ENCODE measurements at regions not wholly inside any gene's neighbourhood (a gene's known extent, or its start where the extent isn't known, plus 50 kb on each side); places are given as distances from the start of the nearest gene placed in this dataset.

DNA sequence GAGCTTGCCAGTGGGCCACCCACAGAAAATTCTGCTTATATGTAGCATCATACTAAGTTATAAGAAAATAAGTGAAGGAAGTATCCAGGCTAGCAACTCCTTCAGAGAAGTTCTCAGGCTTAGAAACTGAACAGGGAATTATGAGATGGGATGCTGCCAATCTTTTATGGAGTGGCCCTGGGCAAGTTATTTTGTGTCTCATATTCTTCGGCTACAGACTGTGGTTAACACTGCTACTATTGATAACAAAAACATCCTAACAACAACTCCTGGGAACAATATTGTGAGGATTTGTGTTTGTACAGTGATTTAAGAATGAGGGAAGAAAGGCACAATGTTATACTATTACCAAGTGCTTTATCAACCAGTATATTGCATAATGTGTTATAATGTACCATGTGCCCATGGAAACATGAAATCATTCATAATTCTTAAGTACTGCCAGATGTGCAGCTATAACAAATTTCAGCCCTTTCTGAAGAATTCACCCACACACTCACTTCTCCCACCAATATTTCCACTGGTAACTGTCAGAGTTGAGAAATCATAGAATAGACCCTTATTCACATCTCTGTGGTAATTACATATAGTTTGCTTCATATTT, 113.3 kb upstream of the SOX5 start:
- 25% methylated on average over 1 of the region's 1 CpG for WGBS (ENCODE audit: insufficient coverage, low coverage, missing lambda C conversion rate)
- Histone ChIP-seq H3K79me2 (ENCODE audit: control insufficient read depth, insufficient read depth, low read length) (no peaks in the 10 kb centered on the region), H3K36me3 (ENCODE audit: control insufficient read depth, insufficient read depth, low read length) (no peaks in the 10 kb centered on the region), H3K4me1 (replicated peaks in 1 of 2; ENCODE audit: control insufficient read depth in 2 of 2, insufficient read depth in 2 of 2, low read length in 2 of 2) (no peaks in the 10 kb centered on the region), H2AFZ (ENCODE audit: low read depth, low read length) (no peak overlapping the region), H3K9me1 (ENCODE audit: control insufficient read depth, insufficient read depth, low read length) (no peaks in the 10 kb centered on the region), H3K9ac (ENCODE audit: insufficient read depth in 1 of 2, low read depth in 2 of 2, low read length in 2 of 2) (no peak overlapping the region), H3K27me3 (ENCODE audit: control insufficient read depth in 2 of 2, insufficient read depth in 2 of 2, low read length in 2 of 2) (no peaks in the 10 kb centered on the region), H3K4me2 (ENCODE audit: insufficient read depth, low read length) (no peak overlapping the region), H3K27ac (ENCODE audit: extremely low read depth, low read depth, low read length) (no peak overlapping the region), H4K20me1 (replicated peaks; ENCODE audit: control insufficient read depth, insufficient read depth, low read length) (no peaks in the 10 kb centered on the region), H3K4me3 (no peak overlapping the region), H3K9me3 (replicated peaks; ENCODE audit: control insufficient read depth, insufficient read depth, low read depth, low read length) (no peaks in the 10 kb centered on the region)
- in situ Hi-C loops (cut with MboI) (no loop called here), intact Hi-C loops (cut with micrococcal nuclease) (no loop called here)
- no peak for ATAC-seq
- no peak for TF ChIP-seq SAFB2 (IDR thresholded peaks at IDR 0.05; ENCODE audit: borderline replicate concordance, low read depth, low read length, severe bottlenecking)
- TF ChIP-seq BMI1 (IDR thresholded peaks at IDR 0.05; ENCODE audit: low read length): no peak
- TF ChIP-seq, protein P1, sequence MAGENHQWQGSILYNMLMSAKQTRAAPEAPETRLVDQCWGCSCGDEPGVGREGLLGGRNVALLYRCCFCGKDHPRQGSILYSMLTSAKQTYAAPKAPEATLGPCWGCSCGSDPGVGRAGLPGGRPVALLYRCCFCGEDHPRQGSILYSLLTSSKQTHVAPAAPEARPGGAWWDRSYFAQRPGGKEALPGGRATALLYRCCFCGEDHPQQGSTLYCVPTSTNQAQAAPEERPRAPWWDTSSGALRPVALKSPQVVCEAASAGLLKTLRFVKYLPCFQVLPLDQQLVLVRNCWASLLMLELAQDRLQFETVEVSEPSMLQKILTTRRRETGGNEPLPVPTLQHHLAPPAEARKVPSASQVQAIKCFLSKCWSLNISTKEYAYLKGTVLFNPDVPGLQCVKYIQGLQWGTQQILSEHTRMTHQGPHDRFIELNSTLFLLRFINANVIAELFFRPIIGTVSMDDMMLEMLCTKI (IDR thresholded peaks at IDR 0.05; ENCODE audit: partially characterized antibody): no peak
- TF ChIP-seq DACH1 (IDR thresholded peaks at IDR 0.05; ENCODE audit: partially characterized antibody): no peak
- TF ChIP-seq STAG1 (CRISPR knock-in tag; IDR thresholded peaks at IDR 0.05; ENCODE audit: borderline replicate concordance): no peak
- TF ChIP-seq ERF (CRISPR knock-in tag; IDR thresholded peaks at IDR 0.05): no peak
- TF ChIP-seq FOXJ2 (tag; IDR thresholded peaks at IDR 0.05): no peak
- TF ChIP-seq, protein P2, sequence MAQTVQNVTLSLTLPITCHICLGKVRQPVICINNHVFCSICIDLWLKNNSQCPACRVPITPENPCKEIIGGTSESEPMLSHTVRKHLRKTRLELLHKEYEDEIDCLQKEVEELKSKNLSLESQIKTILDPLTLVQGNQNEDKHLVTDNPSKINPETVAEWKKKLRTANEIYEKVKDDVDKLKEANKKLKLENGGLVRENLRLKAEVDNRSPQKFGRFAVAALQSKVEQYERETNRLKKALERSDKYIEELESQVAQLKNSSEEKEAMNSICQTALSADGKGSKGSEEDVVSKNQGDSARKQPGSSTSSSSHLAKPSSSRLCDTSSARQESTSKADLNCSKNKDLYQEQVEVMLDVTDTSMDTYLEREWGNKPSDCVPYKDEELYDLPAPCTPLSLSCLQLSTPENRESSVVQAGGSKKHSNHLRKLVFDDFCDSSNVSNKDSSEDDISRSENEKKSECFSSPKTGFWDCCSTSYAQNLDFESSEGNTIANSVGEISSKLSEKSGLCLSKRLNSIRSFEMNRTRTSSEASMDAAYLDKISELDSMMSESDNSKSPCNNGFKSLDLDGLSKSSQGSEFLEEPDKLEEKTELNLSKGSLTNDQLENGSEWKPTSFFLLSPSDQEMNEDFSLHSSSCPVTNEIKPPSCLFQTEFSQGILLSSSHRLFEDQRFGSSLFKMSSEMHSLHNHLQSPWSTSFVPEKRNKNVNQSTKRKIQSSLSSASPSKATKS (CRISPR knock-in tag; IDR thresholded peaks at IDR 0.05): no peak
- TF ChIP-seq, protein P3, sequence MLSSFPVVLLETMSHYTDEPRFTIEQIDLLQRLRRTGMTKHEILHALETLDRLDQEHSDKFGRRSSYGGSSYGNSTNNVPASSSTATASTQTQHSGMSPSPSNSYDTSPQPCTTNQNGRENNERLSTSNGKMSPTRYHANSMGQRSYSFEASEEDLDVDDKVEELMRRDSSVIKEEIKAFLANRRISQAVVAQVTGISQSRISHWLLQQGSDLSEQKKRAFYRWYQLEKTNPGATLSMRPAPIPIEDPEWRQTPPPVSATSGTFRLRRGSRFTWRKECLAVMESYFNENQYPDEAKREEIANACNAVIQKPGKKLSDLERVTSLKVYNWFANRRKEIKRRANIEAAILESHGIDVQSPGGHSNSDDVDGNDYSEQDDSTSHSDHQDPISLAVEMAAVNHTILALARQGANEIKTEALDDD (IDR thresholded peaks at IDR 0.05): no peak
- TF ChIP-seq ZEB2 (IDR thresholded peaks at IDR 0.05): no peak
- TF ChIP-seq RBBP5 (IDR thresholded peaks at IDR 0.05; ENCODE audit: borderline replicate concordance, insufficient read depth, low read length, poor library complexity, severe bottlenecking): no peak
- TF ChIP-seq MECOM (CRISPR knock-in tag; IDR thresholded peaks at IDR 0.05): no peak
- TF ChIP-seq EHMT2 (IDR thresholded peaks at IDR 0.05): no peak
- FAIRE-seq: no peak
- no TSS peak for BruUV-seq (replicated peaks)
- DNase-seq (ENCODE audit: extremely low read depth in 1 of 4, low spot score in 3 of 4): no peak
- POLR2A ChIA-PET: interaction anchor here (0.6 kb wide), 1 partner anchor 397 kb away, joined by 3 read pairs; no protein-coding TSS in a partner anchor
- CTCF ChIA-PET (ENCODE audit: low intra/inter-chr PET ratio): no interaction called here
